GM12878 (cell line): ENCODE measurements at regions not wholly inside any gene's neighbourhood (a gene's known extent, or its start where the extent isn't known, plus 50 kb on each side); places are given as distances from the start of the nearest gene placed in this dataset.

Experiments used
- ATAC-seq: fragments of 200-7000 bp; cut with Tn5 transposase; 3 replicates; pipeline ENCODE4 v1.9.1; 2020; ENCODE audit warnings: mild to moderate bottlenecking, moderate library complexity
- BruUV-seq: library from RNA; stranded (reverse); fragments of 400-500 nt; replicated peaks from 2 replicates; lab custom pipeline; 2021; lab: Mats Ljungman, UMichigan
- CTCF ChIA-PET: fragments of 300-600 bp; sonication (Branson Sonifier 250); formaldehyde crosslinking; extraction: SDS; loops from one replicate; lab custom pipeline; 2021; ENCODE audit warnings: inconsistent platforms; lab: Yijun Ruan, JAX
- POLR2A ChIA-PET: fragments of 350-600 bp; formaldehyde crosslinking; extraction: SDS; loops from one replicate; lab custom pipeline; 2021; ENCODE audit warnings: inconsistent platforms; lab: Charles Lee
- RAD21 ChIA-PET: fragments of 300-600 bp; sonication (Branson Sonifier 250); formaldehyde crosslinking; loops from one replicate; lab custom pipeline; 2023; ENCODE audit warnings: antibody characterized with exemption; ENCODE audit not compliant: unreplicated experiment; lab: Charles Lee
- SMC1A ChIA-PET: fragments of 300-600 bp; sonication (Branson Sonifier 250); formaldehyde crosslinking; loops from one replicate; lab custom pipeline; 2023; ENCODE audit not compliant: unreplicated experiment, uncharacterized antibody; lab: Charles Lee
- DNase-seq: peaks from one replicate; pipeline ENCODE4 v3.0.0-alpha.2; 2011; ENCODE audit warnings: low read depth, low spot score
- FAIRE-seq: peaks from 3 replicates; lab custom pipeline; 2011; peaks lifted over from hg19 to GRCh38; lab: Jason Lieb, UNC
- H2AFZ ChIP-seq: 2 replicates; pipeline ENCODE4 v1.6.0; 2011; ENCODE audit warnings: low read depth, low read length, control low read depth; ENCODE audit not compliant: control insufficient read depth
- H3K27ac ChIP-seq: 2 replicates; pipeline ENCODE4 v1.5.1; 2011; ENCODE audit warnings: control low read depth; ENCODE audit not compliant: control insufficient read depth, insufficient read depth
- H3K27me3 ChIP-seq, 2 experiments: replicated peaks in 1 of 2; 2 replicates each; pipeline versions ENCODE4 v1.6.0 to v1.6.1; 2011; ENCODE audit warnings: low read length in 1 of 2; ENCODE audit not compliant: control insufficient read depth in 2 of 2, insufficient read depth in 2 of 2
- H3K36me3 ChIP-seq, 2 experiments: 2 replicates each; pipeline ENCODE4 v1.5.1; 2011; ENCODE audit warnings: low read length in 1 of 2; ENCODE audit not compliant: control insufficient read depth in 2 of 2, insufficient read depth in 2 of 2
- H3K4me1 ChIP-seq: 2 replicates; pipeline ENCODE4 v1.6.1; 2011; ENCODE audit warnings: mild to moderate bottlenecking, low read length, moderate library complexity, mixed read lengths; ENCODE audit not compliant: control insufficient read depth, insufficient read depth
- H3K4me2 ChIP-seq: 2 replicates; pipeline ENCODE4 v1.6.0; 2011; ENCODE audit warnings: control low read depth; ENCODE audit not compliant: control insufficient read depth, insufficient read depth
- H3K4me3 ChIP-seq: fragments of 200-600 bp; sonication (generic); 2 replicates; pipeline ENCODE4 v1.5.1; 2016
- H3K79me2 ChIP-seq: 2 replicates; pipeline ENCODE4 v1.6.0; 2011; ENCODE audit warnings: low read length; ENCODE audit not compliant: control insufficient read depth, insufficient read depth
- H3K9ac ChIP-seq: 2 replicates; pipeline ENCODE4 v1.8.0; 2011; ENCODE audit warnings: low read length, control low read depth, mixed read lengths; ENCODE audit not compliant: control insufficient read depth, insufficient read depth
- H3K9me3 ChIP-seq: replicated peaks from 3 replicates; pipeline ENCODE4 v1.5.1; 2011; ENCODE audit warnings: mild to moderate bottlenecking, low read length; ENCODE audit not compliant: control insufficient read depth, insufficient read depth
- H4K20me1 ChIP-seq: 2 replicates; pipeline ENCODE4 v1.6.0; 2011; ENCODE audit not compliant: control insufficient read depth, insufficient read depth
- BRCA1 ChIP-seq: IDR thresholded peaks from 2 replicates; pipeline ENCODE4 v1.6.1; 2011; ENCODE audit warnings: low read depth, low read length, improper control_type of control experiment
- CREM ChIP-seq: IDR thresholded peaks from 2 replicates; pipeline ENCODE4 v1.6.1; 2014; ENCODE audit warnings: antibody characterized with exemption, low read depth
- EZH2 ChIP-seq: IDR thresholded peaks from 2 replicates; pipeline ENCODE4 v1.6.1; 2012; ENCODE audit warnings: low read depth, mild to moderate bottlenecking, control low read depth, inconsistent platforms, low read length, borderline replicate concordance; ENCODE audit not compliant: control insufficient read depth
- KLF5 ChIP-seq: fragments of 450-650 bp; IDR thresholded peaks from 2 replicates; pipeline ENCODE4 v1.6.1; 2014; ENCODE audit warnings: mild to moderate bottlenecking; ENCODE audit not compliant: partially characterized antibody
- LARP7 ChIP-seq: fragments of 450-650 bp; IDR thresholded peaks from 2 replicates; pipeline ENCODE4 v1.6.1; 2017; ENCODE audit warnings: mild to moderate bottlenecking
- MTA2 ChIP-seq: fragments of 450-650 bp; IDR thresholded peaks from 2 replicates; pipeline ENCODE4 v1.6.1; 2016; ENCODE audit warnings: low read depth, mild to moderate bottlenecking, moderate library complexity
- PAX5 ChIP-seq: IDR thresholded peaks from 2 replicates; pipeline ENCODE4 v1.6.1; 2011; ENCODE audit warnings: low read depth, low read length, borderline replicate concordance
- SIX5 ChIP-seq: IDR thresholded peaks from 2 replicates; pipeline ENCODE4 v1.6.1; 2011; ENCODE audit warnings: mild to moderate bottlenecking, low read depth, low read length, moderate library complexity; ENCODE audit not compliant: severe bottlenecking
- SPI1 ChIP-seq: IDR thresholded peaks from 2 replicates; pipeline ENCODE4 v1.6.1; 2011; ENCODE audit warnings: low read depth, mild to moderate bottlenecking, low read length, moderate library complexity, borderline replicate concordance; ENCODE audit not compliant: insufficient read depth
- STAT1 ChIP-seq: fragments of 450-650 bp; conservative IDR thresholded peaks from 2 replicates; pipeline ENCODE4 v1.6.1; 2014; ENCODE audit warnings: antibody characterized with exemption, mild to moderate bottlenecking
- ZNF207 ChIP-seq: fragments of 450-650 bp; IDR thresholded peaks from 2 replicates; pipeline ENCODE4 v1.6.1; 2014; ENCODE audit warnings: antibody characterized with exemption, mild to moderate bottlenecking, borderline replicate concordance
- ZNF24 ChIP-seq: fragments of 450-650 bp; IDR thresholded peaks from 2 replicates; pipeline ENCODE4 v1.6.1; 2017; ENCODE audit warnings: antibody characterized with exemption, mild to moderate bottlenecking
- WGBS: methylation state at CpG from one replicate; pipeline ENCODE4 v1.1.6; 2016; ENCODE audit warnings: low lambda C conversion rate; ENCODE audit not compliant: insufficient replicate concordance, insufficient coverage; ENCODE audit errors: missing lambda C conversion rate; 5-methylcytosine and 5-hydroxymethylcytosine counted together
- in situ Hi-C: fragments of 300-500 bp; cut with MboI; formaldehyde crosslinking; loops from 9 replicates; pipeline ENCODE4 v1.14.3; 2018; ENCODE audit warnings: mixed read lengths
- intact Hi-C: fragments of 100-400 bp; cut with micrococcal nuclease; formaldehyde crosslinking; loops from one replicate; pipeline ENCODE4 v1.14.2; 2022; ENCODE audit not compliant: unreplicated experiment
- TF ChIP-seq, protein P1 (sequence below): fragments of 450-650 bp; IDR thresholded peaks from 2 replicates; pipeline ENCODE4 v1.6.1; 2018; ENCODE audit warnings: mild to moderate bottlenecking, low read depth, moderate library complexity; ENCODE audit not compliant: partially characterized antibody
- TF ChIP-seq, protein P2 (sequence below): IDR thresholded peaks from 2 replicates; pipeline ENCODE4 v1.6.1; 2011; ENCODE audit warnings: mild to moderate bottlenecking, low read depth, low read length, moderate library complexity; ENCODE audit not compliant: insufficient replicate concordance
- TF ChIP-seq, protein P3 (sequence below): IDR thresholded peaks from 2 replicates; pipeline ENCODE4 v1.6.1; 2011; ENCODE audit warnings: borderline replicate concordance, low read depth, mild to moderate bottlenecking, moderate library complexity, mixed read lengths, low read length; ENCODE audit not compliant: insufficient read depth; ENCODE audit errors: extremely low read length

DNA sequence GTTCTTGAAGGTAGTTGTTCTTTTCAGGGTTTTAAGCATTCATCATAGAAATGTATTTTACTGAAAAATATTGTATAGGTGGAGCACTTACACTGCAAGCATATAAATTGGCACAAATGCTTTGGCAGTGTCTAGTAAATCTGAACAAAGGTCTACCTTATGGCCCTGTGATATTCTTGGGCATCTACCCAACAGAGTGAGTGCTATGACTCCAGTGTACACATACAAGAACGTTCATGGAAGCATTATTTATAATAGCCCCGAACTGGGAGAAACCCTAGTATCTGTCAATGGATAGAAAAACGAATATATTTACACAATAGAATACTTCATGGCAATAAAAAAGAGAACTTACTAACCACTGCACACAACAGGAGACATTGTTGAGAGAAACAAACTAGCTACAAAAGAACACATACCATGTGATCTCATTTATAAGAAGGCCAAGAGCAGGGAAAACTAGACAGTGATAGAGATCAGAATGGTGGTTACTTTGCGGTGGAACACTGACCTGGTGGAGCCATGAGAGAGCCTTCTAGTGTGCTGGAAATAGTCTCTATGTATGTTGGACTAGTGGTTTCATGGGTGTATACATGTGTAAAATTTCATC lies 96.0 kb downstream of the MAB21L3 start:
- DNase-seq (no peak), FAIRE-seq (no peak), ATAC-seq (no peak)
- no peaks in the 10 kb centered on the region for H3K36me3 ChIP-seq
- TF ChIP-seq MTA2 (no peak), ZNF24 (no peak), KLF5 (no peak), ZNF207 (no peak), STAT1 (no peak), PAX5 (no peak), CREM (no peak), BRCA1 (no peak), SIX5 (no peak), SPI1 (no peak), EZH2 (no peak), LARP7 (no peak)
- TF ChIP-seq, protein P1, sequence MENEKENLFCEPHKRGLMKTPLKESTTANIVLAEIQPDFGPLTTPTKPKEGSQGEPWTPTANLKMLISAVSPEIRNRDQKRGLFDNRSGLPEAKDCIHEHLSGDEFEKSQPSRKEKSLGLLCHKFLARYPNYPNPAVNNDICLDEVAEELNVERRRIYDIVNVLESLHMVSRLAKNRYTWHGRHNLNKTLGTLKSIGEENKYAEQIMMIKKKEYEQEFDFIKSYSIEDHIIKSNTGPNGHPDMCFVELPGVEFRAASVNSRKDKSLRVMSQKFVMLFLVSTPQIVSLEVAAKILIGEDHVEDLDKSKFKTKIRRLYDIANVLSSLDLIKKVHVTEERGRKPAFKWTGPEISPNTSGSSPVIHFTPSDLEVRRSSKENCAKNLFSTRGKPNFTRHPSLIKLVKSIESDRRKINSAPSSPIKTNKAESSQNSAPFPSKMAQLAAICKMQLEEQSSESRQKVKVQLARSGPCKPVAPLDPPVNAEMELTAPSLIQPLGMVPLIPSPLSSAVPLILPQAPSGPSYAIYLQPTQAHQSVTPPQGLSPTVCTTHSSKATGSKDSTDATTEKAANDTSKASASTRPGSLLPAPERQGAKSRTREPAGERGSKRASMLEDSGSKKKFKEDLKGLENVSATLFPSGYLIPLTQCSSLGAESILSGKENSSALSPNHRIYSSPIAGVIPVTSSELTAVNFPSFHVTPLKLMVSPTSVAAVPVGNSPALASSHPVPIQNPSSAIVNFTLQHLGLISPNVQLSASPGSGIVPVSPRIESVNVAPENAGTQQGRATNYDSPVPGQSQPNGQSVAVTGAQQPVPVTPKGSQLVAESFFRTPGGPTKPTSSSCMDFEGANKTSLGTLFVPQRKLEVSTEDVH: no peak
- TF ChIP-seq, protein P2, sequence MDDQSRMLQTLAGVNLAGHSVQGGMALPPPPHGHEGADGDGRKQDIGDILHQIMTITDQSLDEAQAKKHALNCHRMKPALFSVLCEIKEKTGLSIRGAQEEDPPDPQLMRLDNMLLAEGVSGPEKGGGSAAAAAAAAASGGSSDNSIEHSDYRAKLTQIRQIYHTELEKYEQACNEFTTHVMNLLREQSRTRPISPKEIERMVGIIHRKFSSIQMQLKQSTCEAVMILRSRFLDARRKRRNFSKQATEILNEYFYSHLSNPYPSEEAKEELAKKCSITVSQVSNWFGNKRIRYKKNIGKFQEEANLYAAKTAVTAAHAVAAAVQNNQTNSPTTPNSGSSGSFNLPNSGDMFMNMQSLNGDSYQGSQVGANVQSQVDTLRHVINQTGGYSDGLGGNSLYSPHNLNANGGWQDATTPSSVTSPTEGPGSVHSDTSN: no peak
- TF ChIP-seq, protein P3, sequence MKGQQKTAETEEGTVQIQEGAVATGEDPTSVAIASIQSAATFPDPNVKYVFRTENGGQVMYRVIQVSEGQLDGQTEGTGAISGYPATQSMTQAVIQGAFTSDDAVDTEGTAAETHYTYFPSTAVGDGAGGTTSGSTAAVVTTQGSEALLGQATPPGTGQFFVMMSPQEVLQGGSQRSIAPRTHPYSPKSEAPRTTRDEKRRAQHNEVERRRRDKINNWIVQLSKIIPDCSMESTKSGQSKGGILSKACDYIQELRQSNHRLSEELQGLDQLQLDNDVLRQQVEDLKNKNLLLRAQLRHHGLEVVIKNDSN: no peak
- ChIA-PET CTCF (no interaction called here), RAD21 (no interaction called here), POLR2A (no interaction called here), SMC1A (interaction anchor here (0.9 kb wide), 1 partner anchor 292 kb away, joined by 3 read pairs; no protein-coding TSS in a partner anchor)
- H3K4me1 ChIP-seq: no peaks in the 10 kb centered on the region
- H3K27me3 ChIP-seq: peaks cover 0 to 8% of the 10 kb centered on the region in 2 experiments; a peak in 2 of 4 replicates
- no peaks in the 10 kb centered on the region for H3K9me3 ChIP-seq
- 9% methylated on average over 4 of the region's 4 CpGs for WGBS
- no peak overlapping the region for H3K9ac ChIP-seq
- no TSS peak for BruUV-seq
- no peak overlapping the region for H3K4me2 ChIP-seq
- no peak overlapping the region for H2AFZ ChIP-seq
- in situ Hi-C loops (no loop called here), intact Hi-C loops (no loop called here)
- no peaks in the 10 kb centered on the region for H3K79me2 ChIP-seq
- H3K4me3 ChIP-seq: no peak overlapping the region
- no peaks in the 10 kb centered on the region for H4K20me1 ChIP-seq
- H3K27ac ChIP-seq: no peak overlapping the region
